T-helper 1 cell treated with Interleukin-12 subunit alpha and Interleukin-12 subunit beta and Interleukin-4 antibody, amounts not matched to agents 30 μg/mL and 1 μg/mL, for 36 hours (primary cell): ENCODE measurements at regions not wholly inside any gene's neighbourhood (a gene's known extent, or its start where the extent isn't known, plus 50 kb on each side); places are given as distances from the start of the nearest gene placed in this dataset.

ENCODE experiments used
- H3K27ac Mint-ChIP-seq: one replicate; pipeline ENCODE4 v1.8.0; 2021; ENCODE audit warnings: mild to moderate bottlenecking, mixed read lengths
- H3K27me3 Mint-ChIP-seq: one replicate; pipeline ENCODE4 v1.8.0; 2021; ENCODE audit warnings: low read depth, mixed read lengths
- H3K36me3 Mint-ChIP-seq: one replicate; pipeline ENCODE4 v1.8.0; 2021; ENCODE audit warnings: low read depth, mixed read lengths
- H3K4me1 Mint-ChIP-seq: one replicate; pipeline ENCODE4 v1.8.0; 2021; ENCODE audit warnings: low read depth, mixed read lengths
- H3K4me3 Mint-ChIP-seq: one replicate; pipeline ENCODE4 v1.8.0; 2021; ENCODE audit warnings: mild to moderate bottlenecking, moderate library complexity, mixed read lengths
- H3K9me3 Mint-ChIP-seq: one replicate; pipeline ENCODE4 v1.8.0; 2021; ENCODE audit warnings: mixed read lengths

GRCh38 chr4:188869581-188869980, 730.3 kb downstream of the TRIML1 start:
- no peak overlapping the region for H3K4me3 Mint-ChIP-seq
- H3K9me3 Mint-ChIP-seq, result peaks cover 36% of the 10 kb centered on the region
- no peak overlapping the region for H3K27ac Mint-ChIP-seq
- no peaks in the 10 kb centered on the region for H3K36me3 Mint-ChIP-seq
- H3K27me3 Mint-ChIP-seq, result no peaks in the 10 kb centered on the region
- H3K4me1 Mint-ChIP-seq, result no peaks in the 10 kb centered on the region

GRCh38 chr4:188872809-188873208, 733.6 kb downstream of the TRIML1 start:
- Mint-ChIP-seq H3K4me3 (no peak overlapping the region), H3K36me3 (no peaks in the 10 kb centered on the region), H3K4me1 (no peaks in the 10 kb centered on the region), H3K27me3 (no peaks in the 10 kb centered on the region), H3K9me3 (peaks cover 30% of the 10 kb centered on the region), H3K27ac (no peak overlapping the region)

GRCh38 chr4:188876881-188877280, 737.6 kb downstream of the TRIML1 start:
- H3K4me3 Mint-ChIP-seq, result no peak overlapping the region
- H3K36me3 Mint-ChIP-seq, result no peaks in the 10 kb centered on the region
- no peaks in the 10 kb centered on the region for H3K27me3 Mint-ChIP-seq
- peaks cover 21% of the 10 kb centered on the region for H3K9me3 Mint-ChIP-seq
- H3K4me1 Mint-ChIP-seq, result no peaks in the 10 kb centered on the region
- H3K27ac Mint-ChIP-seq, result no peak overlapping the region

- H3K36me3 Mint-ChIP-seq, result no peaks in the 10 kb centered on the region
- H3K4me3 Mint-ChIP-seq, result no peak overlapping the region
- H3K27me3 Mint-ChIP-seq, result no peaks in the 10 kb centered on the region
- no peak overlapping the region for H3K27ac Mint-ChIP-seq
- peaks cover 19% of the 10 kb centered on the region for H3K9me3 Mint-ChIP-seq
- H3K4me1 Mint-ChIP-seq, result no peaks in the 10 kb centered on the region
Measured at GRCh38 chr4:188879598-188879997, 740.4 kb downstream of the TRIML1 start.

- no peaks in the 10 kb centered on the region for H3K27me3 Mint-ChIP-seq
- no peaks in the 10 kb centered on the region for H3K36me3 Mint-ChIP-seq
- H3K9me3 Mint-ChIP-seq, result peaks cover 4% of the 10 kb centered on the region
- H3K4me3 Mint-ChIP-seq, result no peak overlapping the region
- no peak overlapping the region for H3K27ac Mint-ChIP-seq
- no peaks in the 10 kb centered on the region for H3K4me1 Mint-ChIP-seq
Measured at GRCh38 chr4:188887905-188888304, 748.7 kb downstream of the TRIML1 start.

GRCh38 chr4:188892837-188893236, 753.6 kb downstream of the TRIML1 start:
- no peak overlapping the region for H3K27ac Mint-ChIP-seq
- no peaks in the 10 kb centered on the region for H3K4me1 Mint-ChIP-seq
- H3K27me3 Mint-ChIP-seq, result no peaks in the 10 kb centered on the region
- no peaks in the 10 kb centered on the region for H3K9me3 Mint-ChIP-seq
- H3K36me3 Mint-ChIP-seq, result no peaks in the 10 kb centered on the region
- H3K4me3 Mint-ChIP-seq, result no peak overlapping the region

- Mint-ChIP-seq H3K27ac (no peak overlapping the region), H3K27me3 (no peaks in the 10 kb centered on the region), H3K4me1 (no peaks in the 10 kb centered on the region), H3K36me3 (no peaks in the 10 kb centered on the region), H3K4me3 (no peak overlapping the region), H3K9me3 (peaks cover 24% of the 10 kb centered on the region)
Measured at GRCh38 chr4:188903986-188904385, 764.7 kb downstream of the TRIML1 start.

GRCh38 chr4:188904617-188905016, 765.4 kb downstream of the TRIML1 start:
- no peak overlapping the region for H3K4me3 Mint-ChIP-seq
- H3K9me3 Mint-ChIP-seq, result peaks cover 20% of the 10 kb centered on the region
- no peak overlapping the region for H3K27ac Mint-ChIP-seq
- no peaks in the 10 kb centered on the region for H3K27me3 Mint-ChIP-seq
- no peaks in the 10 kb centered on the region for H3K36me3 Mint-ChIP-seq
- no peaks in the 10 kb centered on the region for H3K4me1 Mint-ChIP-seq

GRCh38 chr4:188905248-188905647, 766.0 kb downstream of the TRIML1 start:
- H3K27ac Mint-ChIP-seq, result no peak overlapping the region
- H3K4me3 Mint-ChIP-seq, result no peak overlapping the region
- H3K27me3 Mint-ChIP-seq, result no peaks in the 10 kb centered on the region
- H3K9me3 Mint-ChIP-seq, result peaks cover 18% of the 10 kb centered on the region
- H3K36me3 Mint-ChIP-seq, result no peaks in the 10 kb centered on the region
- H3K4me1 Mint-ChIP-seq, result no peaks in the 10 kb centered on the region

GRCh38 chr4:188911199-188911598, 772.0 kb downstream of the TRIML1 start:
- H3K4me1 Mint-ChIP-seq, result no peaks in the 10 kb centered on the region
- H3K27me3 Mint-ChIP-seq, result no peaks in the 10 kb centered on the region
- H3K36me3 Mint-ChIP-seq, result no peaks in the 10 kb centered on the region
- H3K9me3 Mint-ChIP-seq, result peaks cover 22% of the 10 kb centered on the region
- no peak overlapping the region for H3K27ac Mint-ChIP-seq
- no peak overlapping the region for H3K4me3 Mint-ChIP-seq

GRCh38 chr4:188911707-188912106, 772.5 kb downstream of the TRIML1 start:
- no peaks in the 10 kb centered on the region for H3K36me3 Mint-ChIP-seq
- no peak overlapping the region for H3K4me3 Mint-ChIP-seq
- no peak overlapping the region for H3K27ac Mint-ChIP-seq
- H3K9me3 Mint-ChIP-seq, result peaks cover 22% of the 10 kb centered on the region
- H3K27me3 Mint-ChIP-seq, result no peaks in the 10 kb centered on the region
- H3K4me1 Mint-ChIP-seq, result no peaks in the 10 kb centered on the region

GRCh38 chr4:188915175-188915574, 775.9 kb downstream of the TRIML1 start:
- no peak overlapping the region for H3K27ac Mint-ChIP-seq
- H3K36me3 Mint-ChIP-seq, result no peaks in the 10 kb centered on the region
- no peaks in the 10 kb centered on the region for H3K4me1 Mint-ChIP-seq
- H3K27me3 Mint-ChIP-seq, result no peaks in the 10 kb centered on the region
- no peak overlapping the region for H3K4me3 Mint-ChIP-seq
- peaks cover 33% of the 10 kb centered on the region for H3K9me3 Mint-ChIP-seq

GRCh38 chr4:188918787-188919186, 779.5 kb downstream of the TRIML1 start:
- Mint-ChIP-seq H3K4me1 (no peaks in the 10 kb centered on the region), H3K27me3 (no peaks in the 10 kb centered on the region), H3K9me3 (peaks cover 21% of the 10 kb centered on the region), H3K4me3 (no peak overlapping the region), H3K36me3 (no peaks in the 10 kb centered on the region), H3K27ac (no peak overlapping the region)

GRCh38 chr4:188930822-188931221, 791.6 kb downstream of the TRIML1 start:
- Mint-ChIP-seq H3K27ac (no peak overlapping the region), H3K36me3 (no peaks in the 10 kb centered on the region), H3K27me3 (no peaks in the 10 kb centered on the region)

GRCh38 chr4:188934320-188934962, 795.2 kb downstream of the TRIML1 start:
- no peak overlapping the region for H3K4me3 Mint-ChIP-seq
- H3K9me3 Mint-ChIP-seq, result peaks cover 28% of the 10 kb centered on the region
- H3K4me1 Mint-ChIP-seq, result no peaks in the 10 kb centered on the region
- H3K27me3 Mint-ChIP-seq, result no peaks in the 10 kb centered on the region
- H3K36me3 Mint-ChIP-seq, result no peaks in the 10 kb centered on the region
- H3K27ac Mint-ChIP-seq, result no peak overlapping the region

More at GRCh38 chr4:188930822-188931221, 791.6 kb downstream of the TRIML1 start:
- H3K4me3 Mint-ChIP-seq, result no peak overlapping the region
- peaks cover 25% of the 10 kb centered on the region for H3K9me3 Mint-ChIP-seq
- no peaks in the 10 kb centered on the region for H3K4me1 Mint-ChIP-seq
